HG03159 (cell line): ENCODE measurements at regions not wholly inside any gene's neighbourhood (a gene's known extent, or its start where the extent isn't known, plus 50 kb on each side); places are given as distances from the start of the nearest gene placed in this dataset.

Experiments
- ATAC-seq: cut with Tn5 transposase; IDR thresholded peaks from one replicate; pipeline ENCODE4 v1.9.1; 2021; ENCODE audit warnings: mild to moderate bottlenecking, moderate library complexity; ENCODE audit not compliant: unreplicated experiment

GRCh38 chr16:63230421-63231040 lies 1194.3 kb upstream of the CDH8 start:
- ATAC-seq: no peak

- no peak for ATAC-seq
Observed at GRCh38 chr16:63228259-63228658, 1192.0 kb upstream of the CDH8 start.

GRCh38 chr16:63223851-63224250 lies 1187.6 kb upstream of the CDH8 start:
- ATAC-seq: no peak

- no peak for ATAC-seq
Observed at GRCh38 chr16:63216696-63217423, 1180.6 kb upstream of the CDH8 start.

- ATAC-seq: no peak
Observed at GRCh38 chr16:63201851-63202250, 1165.6 kb upstream of the CDH8 start.

GRCh38 chr16:63200940-63201339 lies 1164.7 kb upstream of the CDH8 start:
- no peak for ATAC-seq

GRCh38 chr16:63195336-63195735 lies 1159.1 kb upstream of the CDH8 start:
- no peak for ATAC-seq

GRCh38 chr16:63192980-63193379 lies 1156.7 kb upstream of the CDH8 start:
- no peak for ATAC-seq

- no peak for ATAC-seq
Observed at GRCh38 chr16:63188086-63188771, 1152.0 kb upstream of the CDH8 start.

- no peak for ATAC-seq
Observed at GRCh38 chr16:63187638-63188037, 1151.4 kb upstream of the CDH8 start.

GRCh38 chr16:63185235-63185780 lies 1149.1 kb upstream of the CDH8 start:
- no peak for ATAC-seq

- no peak for ATAC-seq
Observed at GRCh38 chr16:63183743-63184142, 1147.5 kb upstream of the CDH8 start.

- ATAC-seq: no peak
Observed at GRCh38 chr16:63175313-63175712, 1139.1 kb upstream of the CDH8 start.

- no peak for ATAC-seq
Observed at GRCh38 chr16:63174801-63175200, 1138.6 kb upstream of the CDH8 start.

GRCh38 chr16:63171545-63171944 lies 1135.3 kb upstream of the CDH8 start:
- no peak for ATAC-seq

- no peak for ATAC-seq
Observed at GRCh38 chr16:63169100-63169499, 1132.9 kb upstream of the CDH8 start.

- ATAC-seq: no peak
Observed at GRCh38 chr16:63157818-63158217, 1121.6 kb upstream of the CDH8 start.

- no peak for ATAC-seq
Observed at GRCh38 chr16:63146251-63146650, 1110.0 kb upstream of the CDH8 start.

- ATAC-seq: no peak
Observed at GRCh38 chr16:63145411-63145810, 1109.2 kb upstream of the CDH8 start.

- no peak for ATAC-seq
Observed at GRCh38 chr16:63135069-63135468, 1098.8 kb upstream of the CDH8 start.

GRCh38 chr16:63131503-63131902 lies 1095.3 kb upstream of the CDH8 start:
- no peak for ATAC-seq

- no peak for ATAC-seq
Observed at GRCh38 chr16:63130942-63131341, 1094.7 kb upstream of the CDH8 start.
